Lower lobe of right lung (tissue), 2 donors: ENCODE measurements at regions not wholly inside any gene's neighbourhood (a gene's known extent, or its start where the extent isn't known, plus 50 kb on each side); places are given as distances from the start of the nearest gene placed in this dataset.

Experiments
- ATAC-seq, 2 donors: fragments of 200-7000 bp; cut with Tn5 transposase; one replicate each; pipeline ENCODE4 v1.9.1; 2020 to 2022; ENCODE audit warnings: mild to moderate bottlenecking in 2 of 2, moderate library complexity in 2 of 2
- DNase-seq: peaks from one replicate; pipeline ENCODE4 v3.0.0-alpha.2; 2020
- H3K27ac ChIP-seq: fragments of 200-600 bp; one replicate; pipeline ENCODE4 v1.8.0; 2022
- H3K27me3 ChIP-seq: fragments of 200-600 bp; one replicate; pipeline ENCODE4 v1.8.0; 2022; ENCODE audit warnings: low read depth
- H3K36me3 ChIP-seq: fragments of 200-600 bp; one replicate; pipeline ENCODE4 v1.8.0; 2022; ENCODE audit warnings: mild to moderate bottlenecking
- H3K4me1 ChIP-seq: fragments of 200-600 bp; one replicate; pipeline ENCODE4 v1.8.0; 2022
- H3K4me3 ChIP-seq: fragments of 200-600 bp; one replicate; pipeline ENCODE4 v1.8.0; 2022; ENCODE audit warnings: mild to moderate bottlenecking
- H3K9me3 ChIP-seq: fragments of 200-600 bp; one replicate; pipeline ENCODE4 v1.8.0; 2022
- CTCF ChIP-seq: fragments of 200-600 bp; IDR thresholded peaks from one replicate; pipeline ENCODE4 v1.8.0; 2022; ENCODE audit warnings: antibody characterized with exemption, mild to moderate bottlenecking
- intact Hi-C: fragments of 100-400 bp; cut with DNase I; formaldehyde crosslinking; loops from one replicate; pipeline ENCODE4 v1.11.0; 2022
- donor health status: DM: no; HTN: yes; CAD: no; lungs with severe emphysema.

GRCh38 chr21:16185766-16186165 is 456.0 kb downstream of the USP25 start:
- Histone ChIP-seq H3K27ac (no peak overlapping the region), H3K4me3 (no peak overlapping the region), H3K27me3 (no peaks in the 10 kb centered on the region), H3K36me3 (no peaks in the 10 kb centered on the region), H3K4me1 (no peaks in the 10 kb centered on the region), H3K9me3 (no peaks in the 10 kb centered on the region)
- no peak for TF ChIP-seq CTCF
- DNase-seq (no peak), ATAC-seq (no peak)
- intact Hi-C loops = no loop called here

GRCh38 chr21:16186742-16187141 is 457.0 kb downstream of the USP25 start:
- Histone ChIP-seq H3K9me3 (no peaks in the 10 kb centered on the region), H3K27ac (no peak overlapping the region), H3K4me3 (no peak overlapping the region), H3K4me1 (no peaks in the 10 kb centered on the region), H3K27me3 (no peaks in the 10 kb centered on the region), H3K36me3 (no peaks in the 10 kb centered on the region)
- DNase-seq (no peak), ATAC-seq (peak in 1 of 2 donors; percentile 52)
- intact Hi-C loops = no loop called here
- TF ChIP-seq CTCF = no peak

GRCh38 chr21:16187603-16188301 is 458.0 kb downstream of the USP25 start:
- intact Hi-C loops = no loop called here
- no peak for DNase-seq
- no peaks in the 10 kb centered on the region for H3K36me3 ChIP-seq

GRCh38 chr21:16192902-16193301 is 463.1 kb downstream of the USP25 start:
- H3K36me3 ChIP-seq = no peaks in the 10 kb centered on the region
- intact Hi-C loops = no loop called here
- TF ChIP-seq CTCF = no peak
- ATAC-seq (no peak), DNase-seq (no peak)
- peaks cover 7% of the 10 kb centered on the region for H3K4me1 ChIP-seq
- no peaks in the 10 kb centered on the region for H3K9me3 ChIP-seq
- H3K27me3 ChIP-seq = no peaks in the 10 kb centered on the region
- no peak overlapping the region for H3K27ac ChIP-seq
- H3K4me3 ChIP-seq = no peak overlapping the region

More at GRCh38 chr21:16187603-16188301, 458.0 kb downstream of the USP25 start:
- ATAC-seq = no peak
- Histone ChIP-seq H3K4me3 (no peak overlapping the region), H3K27me3 (no peaks in the 10 kb centered on the region), H3K9me3 (no peaks in the 10 kb centered on the region), H3K27ac (no peak overlapping the region), H3K4me1 (no peaks in the 10 kb centered on the region)
- no peak for TF ChIP-seq CTCF

GRCh38 chr21:16193496-16194094 is 463.8 kb downstream of the USP25 start:
- H3K9me3 ChIP-seq = no peaks in the 10 kb centered on the region
- intact Hi-C loops = no loop called here
- H3K36me3 ChIP-seq = no peaks in the 10 kb centered on the region
- H3K27me3 ChIP-seq = no peaks in the 10 kb centered on the region
- no peak for TF ChIP-seq CTCF
- ATAC-seq (no peak), DNase-seq (no peak)
- H3K27ac ChIP-seq = peak overlapping the region; percentile 77
- peaks cover 7% of the 10 kb centered on the region for H3K4me1 ChIP-seq
- peak overlapping the region; percentile 45 for H3K4me3 ChIP-seq
